MM.1S (cell line): ENCODE measurements at regions not wholly inside any gene's neighbourhood (a gene's known extent, or its start where the extent isn't known, plus 50 kb on each side); places are given as distances from the start of the nearest gene placed in this dataset.

Source experiments
- CTCF ChIP-seq: fragments of 300-600 bp; sonication (generic); IDR thresholded peaks from 2 replicates; pipeline ENCODE4 v1.5.1; 2016; ENCODE audit warnings: antibody characterized with exemption, low read length, mixed read lengths
- EZH2 ChIP-seq: fragments of 300-600 bp; sonication (generic); optimal IDR thresholded peaks from 2 replicates; pipeline ENCODE3; 2017; ENCODE audit warnings: low read depth, mild to moderate bottlenecking, antibody characterized with exemption, low read length, mixed read lengths

- TF ChIP-seq CTCF, result no peak
- TF ChIP-seq EZH2, result no peak
These were observed 384.9 kb upstream of the SPTLC3 start for GRCh38 chr20:12623870-12624269.
